GM23248 (cell line): ENCODE measurements at regions not wholly inside any gene's neighbourhood (a gene's known extent, or its start where the extent isn't known, plus 50 kb on each side); places are given as distances from the start of the nearest gene placed in this dataset.

ENCODE experiments used
- DNase-seq: peaks from one replicate; pipeline ENCODE4 v3.0.0-alpha.2; 2015
- H2AFZ ChIP-seq: fragments of 200-600 bp; sonication (generic); 2 replicates; pipeline ENCODE4 v1.6.1; 2016; ENCODE audit warnings: antibody characterized with exemption
- H3F3A ChIP-seq: fragments of 200-600 bp; sonication (generic); 2 replicates; pipeline ENCODE4 v1.6.1; 2016; ENCODE audit warnings: mild to moderate bottlenecking, antibody characterized with exemption, mixed run types; ENCODE audit not compliant: insufficient read depth
- H3K27ac ChIP-seq: fragments of 200-600 bp; sonication (generic); 2 replicates; pipeline ENCODE4 v1.5.1; 2016; ENCODE audit warnings: mild to moderate bottlenecking
- H3K27me3 ChIP-seq: fragments of 200-600 bp; sonication (generic); replicated peaks from 2 replicates; pipeline ENCODE4 v1.6.1; 2016; ENCODE audit warnings: mild to moderate bottlenecking; ENCODE audit not compliant: insufficient read depth
- H3K36me3 ChIP-seq: fragments of 200-600 bp; sonication (generic); 2 replicates; pipeline ENCODE4 v1.6.1; 2016; ENCODE audit warnings: low read depth, mild to moderate bottlenecking
- H3K4me1 ChIP-seq: fragments of 200-600 bp; sonication (generic); 2 replicates; pipeline ENCODE4 v1.6.1; 2016; ENCODE audit warnings: mild to moderate bottlenecking; ENCODE audit not compliant: insufficient read depth
- H3K4me2 ChIP-seq: fragments of 200-600 bp; sonication (generic); one replicate; pipeline ENCODE4 v1.6.1; 2016; ENCODE audit warnings: mild to moderate bottlenecking; ENCODE audit not compliant: unreplicated experiment
- H3K4me3 ChIP-seq: fragments of 200-600 bp; sonication (generic); 2 replicates; pipeline ENCODE4 v1.5.1; 2016; ENCODE audit warnings: mild to moderate bottlenecking
- H3K79me2 ChIP-seq: fragments of 200-600 bp; sonication (generic); 2 replicates; pipeline ENCODE4 v1.6.1; 2016; ENCODE audit warnings: mild to moderate bottlenecking; ENCODE audit not compliant: insufficient read depth
- H3K9ac ChIP-seq: fragments of 200-600 bp; sonication (generic); 2 replicates; pipeline ENCODE4 v1.6.1; 2016; ENCODE audit warnings: mild to moderate bottlenecking
- H3K9me2 ChIP-seq: fragments of 200-600 bp; sonication (generic); 2 replicates; pipeline ENCODE4 v1.6.1; 2016; ENCODE audit warnings: mixed run types, mild to moderate bottlenecking, moderate library complexity; ENCODE audit not compliant: insufficient read depth
- H3K9me3 ChIP-seq: fragments of 200-600 bp; sonication (generic); one replicate; pipeline ENCODE4 v1.6.1; 2017; ENCODE audit warnings: low read depth
- H4K20me1 ChIP-seq: fragments of 200-600 bp; sonication (generic); 2 replicates; pipeline ENCODE4 v1.6.0; 2016; ENCODE audit not compliant: insufficient read depth
- EZH2 ChIP-seq: fragments of 200-600 bp; sonication (generic); IDR thresholded peaks from 2 replicates; pipeline ENCODE4 v1.6.1; 2018; ENCODE audit warnings: antibody characterized with exemption, mild to moderate bottlenecking; ENCODE audit not compliant: insufficient read depth, poor library complexity, severe bottlenecking
- EZH2phosphoT487 ChIP-seq: fragments of 200-600 bp; sonication (generic); IDR thresholded peaks from 2 replicates; pipeline ENCODE4 v1.6.1; 2018; ENCODE audit warnings: antibody characterized with exemption, moderate library complexity, mild to moderate bottlenecking, low read depth; ENCODE audit not compliant: insufficient read depth
- WGBS, 2 experiments: methylation state at CpG; one replicate each; pipeline ENCODE4 v1.1.6; 2015 to 2017; ENCODE audit warnings: low lambda C conversion rate in 2 of 2, low coverage in 1 of 2; ENCODE audit errors: missing lambda C conversion rate in 2 of 2; 5-methylcytosine and 5-hydroxymethylcytosine counted together
- in situ Hi-C: fragments of 300-500 bp; cut with MboI; formaldehyde crosslinking; loops from 2 replicates; pipeline ENCODE4 v1.15.0; 2020

GRCh38 chr4:11736978-11737377 is 308.3 kb upstream of the HS3ST1 start:
- in situ Hi-C loops = no loop called here
- Histone ChIP-seq H3F3A (no peaks in the 10 kb centered on the region), H3K4me1 (no peaks in the 10 kb centered on the region), H3K9me2 (no peaks in the 10 kb centered on the region), H3K4me2 (no peak overlapping the region), H3K27ac (no peak overlapping the region), H4K20me1 (no peaks in the 10 kb centered on the region), H3K36me3 (no peaks in the 10 kb centered on the region), H3K79me2 (no peaks in the 10 kb centered on the region), H2AFZ (no peak overlapping the region), H3K27me3 (no peaks in the 10 kb centered on the region), H3K9ac (no peak overlapping the region), H3K4me3 (no peak overlapping the region), H3K9me3 (no peaks in the 10 kb centered on the region)
- WGBS, 2 experiments = 4% methylated on average over 2 of the region's 2 CpGs
- no peak for DNase-seq
- TF ChIP-seq EZH2 = no peak
- TF ChIP-seq EZH2phosphoT487 = no peak

- H3K4me3 ChIP-seq = no peak overlapping the region
- TF ChIP-seq EZH2phosphoT487 (no peak), EZH2 (no peak)
- no peak overlapping the region for H2AFZ ChIP-seq
- no peaks in the 10 kb centered on the region for H3K9me3 ChIP-seq
- in situ Hi-C loops = no loop called here
- no peaks in the 10 kb centered on the region for H3K27me3 ChIP-seq
- H3K4me2 ChIP-seq = no peak overlapping the region
- H3K9ac ChIP-seq = no peak overlapping the region
- no peaks in the 10 kb centered on the region for H4K20me1 ChIP-seq
- H3K36me3 ChIP-seq = no peaks in the 10 kb centered on the region
- no peak for DNase-seq
- no peaks in the 10 kb centered on the region for H3K4me1 ChIP-seq
- no peak overlapping the region for H3K27ac ChIP-seq
- H3K79me2 ChIP-seq = no peaks in the 10 kb centered on the region
- H3K9me2 ChIP-seq = no peaks in the 10 kb centered on the region
- H3F3A ChIP-seq = no peaks in the 10 kb centered on the region
These were observed 307.0 kb upstream of the HS3ST1 start for GRCh38 chr4:11735651-11736050.

- H2AFZ ChIP-seq = no peak overlapping the region
- TF ChIP-seq EZH2 = no peak
- no peak for TF ChIP-seq EZH2phosphoT487
These were observed 303.5 kb upstream of the HS3ST1 start for GRCh38 chr4:11732155-11732554.

GRCh38 chr4:11730545-11730944 is 301.9 kb upstream of the HS3ST1 start:
- in situ Hi-C loops = no loop called here
- Histone ChIP-seq H2AFZ (no peak overlapping the region), H4K20me1 (no peaks in the 10 kb centered on the region), H3K79me2 (no peaks in the 10 kb centered on the region), H3K9ac (no peak overlapping the region), H3K4me3 (no peak overlapping the region), H3F3A (no peaks in the 10 kb centered on the region), H3K9me2 (no peaks in the 10 kb centered on the region), H3K27ac (no peak overlapping the region), H3K36me3 (no peaks in the 10 kb centered on the region), H3K27me3 (no peaks in the 10 kb centered on the region), H3K4me1 (no peaks in the 10 kb centered on the region), H3K4me2 (no peak overlapping the region), H3K9me3 (no peaks in the 10 kb centered on the region)
- TF ChIP-seq EZH2phosphoT487 (no peak), EZH2 (no peak)
- WGBS, 2 experiments = 10 to 33% methylated on average over 1 of the region's 1 CpG
- no peak for DNase-seq

More at GRCh38 chr4:11732155-11732554, 303.5 kb upstream of the HS3ST1 start:
- in situ Hi-C loops = no loop called here
- no peak overlapping the region for H3K4me2 ChIP-seq
- H3K79me2 ChIP-seq = no peaks in the 10 kb centered on the region
- H3K4me1 ChIP-seq = no peaks in the 10 kb centered on the region
- H3K9me3 ChIP-seq = no peaks in the 10 kb centered on the region
- no peaks in the 10 kb centered on the region for H3K9me2 ChIP-seq
- no peak overlapping the region for H3K9ac ChIP-seq
- DNase-seq = no peak
- no peak overlapping the region for H3K4me3 ChIP-seq
- H3K27ac ChIP-seq = no peak overlapping the region
- no peaks in the 10 kb centered on the region for H3F3A ChIP-seq
- H3K36me3 ChIP-seq = no peaks in the 10 kb centered on the region
- no peaks in the 10 kb centered on the region for H4K20me1 ChIP-seq
- 36 to 40% methylated on average over 4 of the region's 4 CpGs for WGBS, 2 experiments
- H3K27me3 ChIP-seq = no peaks in the 10 kb centered on the region

GRCh38 chr4:11729548-11729947 is 300.9 kb upstream of the HS3ST1 start:
- Histone ChIP-seq H3K9me3 (no peaks in the 10 kb centered on the region), H2AFZ (no peak overlapping the region), H3K27ac (no peak overlapping the region), H4K20me1 (no peaks in the 10 kb centered on the region), H3K27me3 (no peaks in the 10 kb centered on the region), H3K9ac (no peak overlapping the region), H3K9me2 (no peaks in the 10 kb centered on the region), H3K79me2 (no peaks in the 10 kb centered on the region), H3K4me2 (no peak overlapping the region), H3K4me1 (no peaks in the 10 kb centered on the region), H3F3A (no peaks in the 10 kb centered on the region), H3K36me3 (no peaks in the 10 kb centered on the region), H3K4me3 (no peak overlapping the region)
- TF ChIP-seq EZH2phosphoT487 (no peak), EZH2 (no peak)
- 5 to 9% methylated on average over 1 of the region's 1 CpG for WGBS, 2 experiments
- in situ Hi-C loops = no loop called here
- no peak for DNase-seq
